ENCODE measurements at regions not wholly inside any gene's neighbourhood (a gene's known extent, or its start where the extent isn't known, plus 50 kb on each side); places are given as distances from the start of the nearest gene placed in this dataset.

DNA sequence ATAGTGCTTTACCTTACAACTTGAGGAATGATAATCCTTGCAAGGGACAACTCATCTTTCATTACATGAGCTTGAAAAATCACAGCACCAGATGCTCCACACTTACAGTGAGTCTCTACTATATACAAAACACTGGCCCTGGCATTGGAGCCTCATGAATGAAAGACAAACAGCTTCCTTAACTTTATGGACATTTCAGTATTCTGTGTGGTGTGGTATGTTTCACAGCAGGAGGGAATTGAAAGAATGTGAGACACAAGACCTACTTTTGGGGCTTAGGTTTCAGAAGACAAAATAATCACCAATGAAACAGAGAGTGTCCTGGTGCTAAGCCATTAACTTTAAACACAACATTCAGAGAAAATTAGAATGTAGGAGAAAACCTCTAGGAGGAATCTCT lies 1249.6 kb downstream of the XPNPEP1 start:
- H3K27ac ChIP-seq, result no peak overlapping the region
- no peaks in the 10 kb centered on the region for H3K9me3 ChIP-seq
- no peak overlapping the region for H3K4me3 ChIP-seq (ENCODE audit: low read depth in 1 of 2, low read length in 1 of 2)
- H3K27me3 ChIP-seq, result no peaks in the 10 kb centered on the region
- no peaks in the 10 kb centered on the region for H3K4me1 ChIP-seq (ENCODE audit: control insufficient read depth in 1 of 2, insufficient read depth in 1 of 2, low read depth in 1 of 2, low read length in 1 of 2)
- TF ChIP-seq, protein P1, sequence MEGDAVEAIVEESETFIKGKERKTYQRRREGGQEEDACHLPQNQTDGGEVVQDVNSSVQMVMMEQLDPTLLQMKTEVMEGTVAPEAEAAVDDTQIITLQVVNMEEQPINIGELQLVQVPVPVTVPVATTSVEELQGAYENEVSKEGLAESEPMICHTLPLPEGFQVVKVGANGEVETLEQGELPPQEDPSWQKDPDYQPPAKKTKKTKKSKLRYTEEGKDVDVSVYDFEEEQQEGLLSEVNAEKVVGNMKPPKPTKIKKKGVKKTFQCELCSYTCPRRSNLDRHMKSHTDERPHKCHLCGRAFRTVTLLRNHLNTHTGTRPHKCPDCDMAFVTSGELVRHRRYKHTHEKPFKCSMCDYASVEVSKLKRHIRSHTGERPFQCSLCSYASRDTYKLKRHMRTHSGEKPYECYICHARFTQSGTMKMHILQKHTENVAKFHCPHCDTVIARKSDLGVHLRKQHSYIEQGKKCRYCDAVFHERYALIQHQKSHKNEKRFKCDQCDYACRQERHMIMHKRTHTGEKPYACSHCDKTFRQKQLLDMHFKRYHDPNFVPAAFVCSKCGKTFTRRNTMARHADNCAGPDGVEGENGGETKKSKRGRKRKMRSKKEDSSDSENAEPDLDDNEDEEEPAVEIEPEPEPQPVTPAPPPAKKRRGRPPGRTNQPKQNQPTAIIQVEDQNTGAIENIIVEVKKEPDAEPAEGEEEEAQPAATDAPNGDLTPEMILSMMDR (IDR thresholded peaks at IDR 0.05), result no peak
- H3K36me3 ChIP-seq, result no peaks in the 10 kb centered on the region

DNA sequence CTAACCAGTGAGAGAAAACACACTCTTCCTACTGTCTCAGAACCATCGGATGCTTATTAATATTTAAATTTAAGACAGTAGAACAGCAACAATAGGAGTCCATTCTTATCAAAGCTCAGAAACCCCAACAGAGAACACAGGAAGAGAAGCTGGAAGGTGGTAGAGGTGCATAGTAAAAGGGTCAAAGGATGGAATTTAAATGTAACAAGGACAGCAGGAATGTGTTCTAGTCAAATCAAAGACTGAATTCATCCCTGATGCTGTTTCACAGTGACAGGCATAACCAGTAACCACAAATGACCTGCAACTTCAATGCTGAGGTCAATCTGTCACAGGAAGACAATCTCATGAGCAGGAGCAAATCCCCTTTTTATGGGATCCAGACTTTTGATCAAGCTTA lies 1259.7 kb downstream of the XPNPEP1 start:
- TF ChIP-seq, protein P1 (IDR thresholded peaks at IDR 0.05), result no peak
- H3K9me3 ChIP-seq, result no peaks in the 10 kb centered on the region
- no peaks in the 10 kb centered on the region for H3K27me3 ChIP-seq
- H3K36me3 ChIP-seq, result no peaks in the 10 kb centered on the region
- H3K4me1 ChIP-seq (ENCODE audit: control insufficient read depth in 1 of 2, insufficient read depth in 1 of 2, low read depth in 1 of 2, low read length in 1 of 2), result no peaks in the 10 kb centered on the region
- no peak overlapping the region for H3K4me3 ChIP-seq (ENCODE audit: low read depth in 1 of 2, low read length in 1 of 2)
- H3K27ac ChIP-seq, result no peak overlapping the region

DNA sequence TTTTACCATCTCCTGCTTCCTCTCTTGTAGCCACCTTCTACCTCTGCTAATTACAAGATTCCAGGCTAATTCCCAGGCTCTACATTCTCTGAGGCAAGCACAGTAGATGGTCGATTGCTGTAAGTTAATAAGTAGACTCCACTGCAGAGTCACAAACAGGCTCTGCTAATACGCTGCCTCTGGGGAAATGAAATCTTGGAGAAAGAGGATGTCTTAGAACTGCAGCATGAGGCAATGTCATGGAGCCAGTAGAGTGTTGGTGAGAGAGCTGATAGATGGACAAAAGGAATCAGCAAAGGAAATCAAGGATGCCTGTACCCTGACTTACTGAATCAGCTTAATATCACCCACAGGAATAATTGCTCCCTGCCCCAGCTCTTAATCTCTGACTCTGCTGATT lies 1260.3 kb downstream of the XPNPEP1 start:
- no peaks in the 10 kb centered on the region for H3K27me3 ChIP-seq
- H3K36me3 ChIP-seq, result no peaks in the 10 kb centered on the region
- no peak overlapping the region for H3K27ac ChIP-seq
- H3K4me3 ChIP-seq (ENCODE audit: low read depth in 1 of 2, low read length in 1 of 2), result no peak overlapping the region
- TF ChIP-seq, protein P1 (IDR thresholded peaks at IDR 0.05), result no peak
- H3K9me3 ChIP-seq, result no peaks in the 10 kb centered on the region
- no peaks in the 10 kb centered on the region for H3K4me1 ChIP-seq (ENCODE audit: control insufficient read depth in 1 of 2, insufficient read depth in 1 of 2, low read depth in 1 of 2, low read length in 1 of 2)

DNA sequence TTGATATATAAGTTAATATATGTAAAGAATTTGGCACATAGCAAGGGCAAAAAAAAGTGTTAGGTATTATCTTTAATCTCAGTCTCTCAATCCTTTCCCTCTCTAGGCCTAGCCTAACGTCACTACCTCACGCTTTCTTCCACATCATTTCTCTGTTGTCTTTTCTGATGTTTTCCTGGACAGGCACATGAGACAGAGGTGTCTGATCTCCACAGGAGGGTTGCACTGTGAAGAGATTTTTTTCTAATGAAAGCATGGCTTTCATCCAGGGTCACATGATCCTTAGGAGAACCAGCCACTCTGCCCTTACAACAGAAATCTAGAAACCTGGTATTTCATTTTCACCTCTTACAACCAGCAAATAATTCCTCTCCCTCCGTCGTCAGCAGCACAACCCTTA lies 1268.3 kb downstream of the XPNPEP1 start:
- Histone ChIP-seq H3K9me3 (no peaks in the 10 kb centered on the region), H3K36me3 (no peaks in the 10 kb centered on the region), H3K27me3 (no peaks in the 10 kb centered on the region), H3K27ac (no peak overlapping the region), H3K4me1 (ENCODE audit: control insufficient read depth in 1 of 2, insufficient read depth in 1 of 2, low read depth in 1 of 2, low read length in 1 of 2) (no peaks in the 10 kb centered on the region), H3K4me3 (ENCODE audit: low read depth in 1 of 2, low read length in 1 of 2) (no peak overlapping the region)
- TF ChIP-seq, protein P1 (IDR thresholded peaks at IDR 0.05), result no peak

DNA sequence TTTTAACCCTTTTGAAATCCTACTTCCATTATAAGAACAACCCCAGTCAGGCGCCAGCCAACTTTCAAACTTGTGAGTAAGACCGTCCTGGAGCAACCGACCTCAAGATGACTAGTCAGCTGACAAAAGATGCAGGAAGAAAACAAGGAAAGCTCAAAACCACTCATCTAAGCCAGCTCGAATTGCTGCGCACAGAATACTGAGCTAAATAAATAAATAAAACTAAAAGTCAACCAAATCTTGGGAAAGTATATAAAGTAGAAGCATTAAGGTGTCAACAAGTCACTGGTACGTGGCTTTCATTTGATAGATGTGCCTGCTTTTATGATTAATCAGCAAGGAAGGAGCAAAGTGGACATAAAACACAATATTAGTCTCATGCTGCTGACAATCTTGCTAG lies 1269.8 kb downstream of the XPNPEP1 start:
- TF ChIP-seq, protein P1 (IDR thresholded peaks at IDR 0.05), result no peak
- no peaks in the 10 kb centered on the region for H3K27me3 ChIP-seq
- no peaks in the 10 kb centered on the region for H3K4me1 ChIP-seq (ENCODE audit: control insufficient read depth in 1 of 2, insufficient read depth in 1 of 2, low read depth in 1 of 2, low read length in 1 of 2)
- no peak overlapping the region for H3K27ac ChIP-seq
- no peaks in the 10 kb centered on the region for H3K9me3 ChIP-seq
- no peak overlapping the region for H3K4me3 ChIP-seq (ENCODE audit: low read depth in 1 of 2, low read length in 1 of 2)
- H3K36me3 ChIP-seq, result no peaks in the 10 kb centered on the region

DNA sequence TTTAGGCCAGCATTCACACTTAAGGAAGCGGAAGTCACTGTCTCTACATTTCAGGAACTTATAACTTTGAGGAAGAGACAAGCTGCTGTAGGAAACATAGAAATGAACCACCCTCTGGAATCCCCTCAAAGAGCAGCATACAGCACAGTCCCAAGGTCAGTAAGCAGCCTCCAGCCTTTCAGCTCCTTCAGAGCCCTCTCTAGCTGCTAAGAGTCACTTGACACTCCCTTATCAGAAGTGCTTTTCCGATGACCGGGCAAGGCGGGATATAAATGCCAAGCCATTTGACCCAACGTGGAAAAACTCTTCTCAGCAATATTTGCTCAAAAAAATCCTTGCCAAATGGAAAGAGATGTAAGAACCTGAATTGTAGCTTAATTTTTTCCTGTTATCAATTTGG lies 1284.3 kb downstream of the XPNPEP1 start:
- Histone ChIP-seq H3K4me1 (ENCODE audit: control insufficient read depth in 1 of 2, insufficient read depth in 1 of 2, low read depth in 1 of 2, low read length in 1 of 2) (no peaks in the 10 kb centered on the region), H3K36me3 (no peaks in the 10 kb centered on the region), H3K4me3 (ENCODE audit: low read depth in 1 of 2, low read length in 1 of 2) (no peak overlapping the region), H3K27ac (no peak overlapping the region), H3K27me3 (no peaks in the 10 kb centered on the region), H3K9me3 (no peaks in the 10 kb centered on the region)
- TF ChIP-seq, protein P1 (IDR thresholded peaks at IDR 0.05), result no peak
